Naive thymus-derived CD4-positive, alpha-beta T cell (primary cell): ENCODE measurements at regions not wholly inside any gene's neighbourhood (a gene's known extent, or its start where the extent isn't known, plus 50 kb on each side); places are given as distances from the start of the nearest gene placed in this dataset.

Source experiments
- ATAC-seq: fragments of 150-1000 bp; cut with Tn5 transposase; 2 replicates; pipeline ENCODE4 v1.10.0; 2021; ENCODE audit warnings: mild to moderate bottlenecking, moderate library complexity
- CTCF ChIA-PET: fragments of 350-600 bp; sonication (Branson Sonifier 250); formaldehyde crosslinking; loops from one replicate; lab custom pipeline; 2021; ENCODE audit warnings: antibody characterized with exemption; lab: Charles Lee
- POLR2A ChIA-PET: fragments of 350-600 bp; sonication (Branson Sonifier 250); formaldehyde crosslinking; loops from one replicate; lab custom pipeline; 2021; ENCODE audit warnings: antibody characterized with exemption, inconsistent platforms; lab: Charles Lee
- DNase-seq, 9 donors: peaks; one replicate each; pipeline versions ENCODE4 v3.0.0 to v3.0.0-alpha.2; 2020 to 2022; ENCODE audit warnings: mixed read lengths in 1 of 9
- H3K27ac ChIP-seq: one replicate; pipeline ENCODE4 v1.7.0; 2013; ENCODE audit warnings: mild to moderate bottlenecking, low read depth, low read length, moderate library complexity
- H3K27me3 ChIP-seq, 2 donors: one replicate each; pipeline ENCODE4 v1.7.0; 2013; ENCODE audit warnings: low read length in 2 of 2, mild to moderate bottlenecking in 2 of 2, moderate library complexity in 2 of 2; ENCODE audit not compliant: control insufficient read depth in 2 of 2, insufficient read depth in 2 of 2
- H3K36me3 ChIP-seq, 3 experiments: 1 replicate in 2 of 3; 2 replicates in 1 of 3; pipeline ENCODE4 v1.7.0; 2013; ENCODE audit warnings: low read length in 3 of 3, mild to moderate bottlenecking in 3 of 3, moderate library complexity in 1 of 3; ENCODE audit not compliant: insufficient read depth in 3 of 3, control insufficient read depth in 2 of 3
- H3K4me1 ChIP-seq, 2 donors: one replicate each; pipeline ENCODE4 v1.7.0; 2013; ENCODE audit warnings: low read length in 2 of 2, mild to moderate bottlenecking in 2 of 2, moderate library complexity in 1 of 2; ENCODE audit not compliant: control insufficient read depth in 2 of 2, insufficient read depth in 2 of 2
- H3K4me3 ChIP-seq: 2 replicates; pipeline ENCODE4 v1.7.0; 2013; ENCODE audit warnings: mild to moderate bottlenecking, low read length
- H3K9me3 ChIP-seq, 3 experiments: 1 replicate in 2 of 3; 2 replicates in 1 of 3; pipeline ENCODE4 v1.7.0; 2013; ENCODE audit warnings: low read length in 3 of 3; ENCODE audit not compliant: control insufficient read depth in 2 of 3
- H3K27ac Mint-ChIP-seq, 9 donors: one replicate each; pipeline ENCODE4 v1.8.0; 2020 to 2022; ENCODE audit warnings: mixed read lengths in 9 of 9, mild to moderate bottlenecking in 8 of 9, moderate library complexity in 5 of 9, inconsistent platforms in 2 of 9
- H3K27me3 Mint-ChIP-seq, 5 donors: one replicate each; pipeline ENCODE4 v1.8.0; 2021 to 2022; ENCODE audit warnings: mixed read lengths in 5 of 5, mild to moderate bottlenecking in 1 of 5
- H3K36me3 Mint-ChIP-seq, 5 donors: one replicate each; pipeline ENCODE4 v1.8.0; 2020 to 2022; ENCODE audit warnings: mixed read lengths in 5 of 5, mild to moderate bottlenecking in 3 of 5, inconsistent platforms in 1 of 5
- H3K4me1 Mint-ChIP-seq, 7 donors: one replicate each; pipeline ENCODE4 v1.8.0; 2020 to 2022; ENCODE audit warnings: mixed read lengths in 7 of 7, mild to moderate bottlenecking in 3 of 7, inconsistent platforms in 1 of 7
- H3K4me3 Mint-ChIP-seq, 10 donors: one replicate each; pipeline ENCODE4 v1.8.0; 2020 to 2022; ENCODE audit warnings: mild to moderate bottlenecking in 10 of 10, mixed read lengths in 10 of 10, moderate library complexity in 6 of 10, inconsistent platforms in 2 of 10
- H3K9me3 Mint-ChIP-seq, 11 donors: one replicate each; pipeline ENCODE4 v1.8.0; 2020 to 2022; ENCODE audit warnings: mixed read lengths in 11 of 11, mild to moderate bottlenecking in 4 of 11, inconsistent platforms in 1 of 11, moderate library complexity in 1 of 11
- intact Hi-C, 2 donors: fragments of 100-400 bp; cut with micrococcal nuclease; formaldehyde crosslinking; loops; one replicate each; pipeline ENCODE4 v1.15.1; 2023

- H3K27me3 ChIP-seq = no peaks in the 10 kb centered on the region
- intact Hi-C loops = no loop called here
- no peak overlapping the region for H3K27ac Mint-ChIP-seq
- H3K4me1 Mint-ChIP-seq = peaks cover 0 to 7% (median 0%) of the 10 kb centered on the region in 7 donors
- H3K9me3 ChIP-seq = no peaks in the 10 kb centered on the region
- no peak overlapping the region for H3K27ac ChIP-seq
- ATAC-seq (no peak), DNase-seq (no peak)
- no peaks in the 10 kb centered on the region for H3K27me3 Mint-ChIP-seq
- H3K36me3 ChIP-seq = no peaks in the 10 kb centered on the region
- no peak overlapping the region for H3K4me3 ChIP-seq
- ChIA-PET CTCF (no interaction called here), POLR2A (no interaction called here)
- no peaks in the 10 kb centered on the region for H3K4me1 ChIP-seq
- H3K36me3 Mint-ChIP-seq = no peaks in the 10 kb centered on the region
- H3K9me3 Mint-ChIP-seq = peaks cover 0 to 9% (median 0%) of the 10 kb centered on the region in 11 donors
- H3K4me3 Mint-ChIP-seq = no peak overlapping the region
Observed at GRCh38 chr12:24427776-24428175, 478.3 kb upstream of the SOX5 start.

- Histone ChIP-seq H3K36me3 (no peaks in the 10 kb centered on the region), H3K27ac (no peak overlapping the region), H3K4me1 (no peaks in the 10 kb centered on the region), H3K4me3 (no peak overlapping the region), H3K27me3 (no peaks in the 10 kb centered on the region), H3K9me3 (no peaks in the 10 kb centered on the region)
- intact Hi-C loops = no loop called here
- no peak for DNase-seq
- Mint-ChIP-seq H3K4me1 (peaks cover 0 to 7% (median 0%) of the 10 kb centered on the region in 7 donors), H3K27ac (no peak overlapping the region), H3K9me3 (peaks cover 0 to 16% (median 0%) of the 10 kb centered on the region in 11 donors), H3K27me3 (no peaks in the 10 kb centered on the region), H3K36me3 (no peaks in the 10 kb centered on the region), H3K4me3 (no peak overlapping the region)
- CTCF ChIA-PET = interaction anchor here (0.7 kb wide), 1 partner anchor 1069 kb away, joined by 3 read pairs; no protein-coding TSS in a partner anchor
- POLR2A ChIA-PET = no interaction called here
- no peak for ATAC-seq
Observed at GRCh38 chr12:24425601-24425970, 476.1 kb upstream of the SOX5 start.

- H3K27ac Mint-ChIP-seq = no peak overlapping the region
- H3K27ac ChIP-seq = no peak overlapping the region
- peaks cover 0 to 7% (median 0%) of the 10 kb centered on the region in 7 donors for H3K4me1 Mint-ChIP-seq
- CTCF ChIA-PET = interaction anchor here (0.7 kb wide), 1 partner anchor 1068 kb away, joined by 3 read pairs; no protein-coding TSS in a partner anchor
- no peaks in the 10 kb centered on the region for H3K36me3 ChIP-seq
- no peak overlapping the region for H3K4me3 Mint-ChIP-seq
- intact Hi-C loops = no loop called here
- DNase-seq (no peak), ATAC-seq (no peak)
- H3K4me3 ChIP-seq = no peak overlapping the region
- H3K27me3 Mint-ChIP-seq = no peaks in the 10 kb centered on the region
- no peaks in the 10 kb centered on the region for H3K36me3 Mint-ChIP-seq
- H3K4me1 ChIP-seq = no peaks in the 10 kb centered on the region
- POLR2A ChIA-PET = no interaction called here
- H3K9me3 ChIP-seq = no peaks in the 10 kb centered on the region
- peaks cover 0 to 16% (median 0%) of the 10 kb centered on the region in 11 donors for H3K9me3 Mint-ChIP-seq
- H3K27me3 ChIP-seq = no peaks in the 10 kb centered on the region
Observed at GRCh38 chr12:24424889-24425600, 475.6 kb upstream of the SOX5 start.

GRCh38 chr12:24424376-24424775 lies 474.9 kb upstream of the SOX5 start:
- no peak for DNase-seq
- H3K9me3 Mint-ChIP-seq = peaks cover 0 to 16% (median 0%) of the 10 kb centered on the region in 11 donors
- Histone ChIP-seq H3K27me3 (no peaks in the 10 kb centered on the region), H3K9me3 (no peaks in the 10 kb centered on the region), H3K27ac (no peak overlapping the region), H3K4me1 (no peaks in the 10 kb centered on the region), H3K36me3 (no peaks in the 10 kb centered on the region), H3K4me3 (no peak overlapping the region)
- no peak for ATAC-seq
- intact Hi-C loops = no loop called here
- POLR2A ChIA-PET = no interaction called here
- H3K4me3 Mint-ChIP-seq = no peak overlapping the region
- no peaks in the 10 kb centered on the region for H3K36me3 Mint-ChIP-seq
- H3K27ac Mint-ChIP-seq = no peak overlapping the region
- peaks cover 0 to 7% (median 0%) of the 10 kb centered on the region in 7 donors for H3K4me1 Mint-ChIP-seq
- no peaks in the 10 kb centered on the region for H3K27me3 Mint-ChIP-seq
- CTCF ChIA-PET = no interaction called here

- ChIA-PET CTCF (no interaction called here), POLR2A (no interaction called here)
- DNase-seq = no peak
- H3K9me3 ChIP-seq = no peaks in the 10 kb centered on the region
- H3K36me3 ChIP-seq = no peaks in the 10 kb centered on the region
- H3K27ac ChIP-seq = no peak overlapping the region
- intact Hi-C loops = no loop called here
- H3K4me3 ChIP-seq = no peak overlapping the region
- Mint-ChIP-seq H3K27ac (no peak overlapping the region), H3K9me3 (peaks cover 0 to 16% (median 0%) of the 10 kb centered on the region in 11 donors), H3K4me3 (no peak overlapping the region), H3K36me3 (no peaks in the 10 kb centered on the region), H3K4me1 (peaks cover 0 to 7% (median 0%) of the 10 kb centered on the region in 7 donors), H3K27me3 (no peaks in the 10 kb centered on the region)
- H3K4me1 ChIP-seq = no peaks in the 10 kb centered on the region
- ATAC-seq = no peak
- no peaks in the 10 kb centered on the region for H3K27me3 ChIP-seq
Observed at GRCh38 chr12:24423611-24424010, 474.1 kb upstream of the SOX5 start.

GRCh38 chr12:24421759-24422158 lies 472.3 kb upstream of the SOX5 start:
- Histone ChIP-seq H3K27ac (no peak overlapping the region), H3K4me3 (no peak overlapping the region), H3K9me3 (no peaks in the 10 kb centered on the region), H3K36me3 (no peaks in the 10 kb centered on the region), H3K4me1 (no peaks in the 10 kb centered on the region), H3K27me3 (no peaks in the 10 kb centered on the region)
- CTCF ChIA-PET = no interaction called here
- intact Hi-C loops = no loop called here
- Mint-ChIP-seq H3K27me3 (no peaks in the 10 kb centered on the region), H3K9me3 (peaks cover 0 to 7% (median 0%) of the 10 kb centered on the region in 11 donors), H3K27ac (no peak overlapping the region), H3K4me1 (peaks cover 0 to 7% (median 0%) of the 10 kb centered on the region in 7 donors), H3K36me3 (no peaks in the 10 kb centered on the region), H3K4me3 (no peak overlapping the region)
- POLR2A ChIA-PET = no interaction called here
- DNase-seq (no peak), ATAC-seq (no peak)

GRCh38 chr12:24418157-24418556 lies 468.7 kb upstream of the SOX5 start:
- H3K4me3 ChIP-seq = no peak overlapping the region
- DNase-seq = no peak
- Mint-ChIP-seq H3K36me3 (no peaks in the 10 kb centered on the region), H3K4me1 (no peaks in the 10 kb centered on the region), H3K27ac (no peak overlapping the region), H3K27me3 (peaks cover 0 to 3% (median 0%) of the 10 kb centered on the region in 5 donors), H3K9me3 (peaks cover 0 to 7% (median 0%) of the 10 kb centered on the region in 11 donors), H3K4me3 (no peak overlapping the region)
- CTCF ChIA-PET = no interaction called here
- no peak overlapping the region for H3K27ac ChIP-seq
- no peaks in the 10 kb centered on the region for H3K4me1 ChIP-seq
- POLR2A ChIA-PET = no interaction called here
- intact Hi-C loops = no loop called here
- ATAC-seq = no peak
- H3K36me3 ChIP-seq = no peaks in the 10 kb centered on the region
- no peaks in the 10 kb centered on the region for H3K9me3 ChIP-seq
- H3K27me3 ChIP-seq = no peaks in the 10 kb centered on the region
